ENCODE measurements at regions not wholly inside any gene's neighbourhood (a gene's known extent, or its start where the extent isn't known, plus 50 kb on each side); places are given as distances from the start of the nearest gene placed in this dataset.

- no peak for TF ChIP-seq BACH2 (CRISPR knock-in tag; IDR thresholded peaks at IDR 0.05; ENCODE audit: borderline replicate concordance)
- TF ChIP-seq POU6F1 (CRISPR knock-in tag; IDR thresholded peaks at IDR 0.05; ENCODE audit: borderline replicate concordance, low read depth) = no peak
- TF ChIP-seq ZNF8 (CRISPR knock-in tag; IDR thresholded peaks at IDR 0.05) = no peak
- TF ChIP-seq PPARA (CRISPR knock-in tag; IDR thresholded peaks at IDR 0.05; ENCODE audit: borderline replicate concordance) = no peak
- no peak for TF ChIP-seq ZC3H10 (CRISPR knock-in tag; IDR thresholded peaks at IDR 0.05)
Observed at GRCh38 chr5:67969176-67969575, 246.4 kb upstream of the PIK3R1 start.

Data from SK-N-SH treated with all-trans-retinoic acid at 6 μM for 48 hours (cell line).